SIG-M5 treated with dmso at 0.1 percent for 504 hours (cell line): ENCODE measurements at regions not wholly inside any gene's neighbourhood (a gene's known extent, or its start where the extent isn't known, plus 50 kb on each side); places are given as distances from the start of the nearest gene placed in this dataset.

ENCODE experiments used
- DNase-seq: peaks from one replicate; lab custom pipeline; 2025; ENCODE audit not compliant: unreplicated experiment; lab: John Stamatoyannopoulos, UW

DNA sequence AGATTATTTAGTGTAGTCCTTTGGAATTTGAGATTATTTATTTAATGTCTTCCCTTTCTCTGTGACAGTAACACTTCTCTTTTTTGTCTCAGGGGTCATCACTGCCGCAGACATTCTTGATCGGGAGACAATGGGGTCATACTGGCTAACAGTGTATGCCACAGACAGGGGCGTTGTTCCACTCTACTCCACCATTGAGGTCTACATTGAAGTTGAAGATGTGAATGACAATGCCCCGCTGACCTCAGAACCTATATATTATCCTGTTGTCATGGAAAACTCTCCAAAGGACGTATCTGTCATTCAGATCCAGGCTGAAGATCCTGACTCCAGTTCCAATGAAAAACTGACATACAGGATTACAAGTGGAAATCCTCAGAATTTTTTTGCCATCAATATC, 299.9 kb downstream of the FAT3 start:
- no peak for DNase-seq

DNA sequence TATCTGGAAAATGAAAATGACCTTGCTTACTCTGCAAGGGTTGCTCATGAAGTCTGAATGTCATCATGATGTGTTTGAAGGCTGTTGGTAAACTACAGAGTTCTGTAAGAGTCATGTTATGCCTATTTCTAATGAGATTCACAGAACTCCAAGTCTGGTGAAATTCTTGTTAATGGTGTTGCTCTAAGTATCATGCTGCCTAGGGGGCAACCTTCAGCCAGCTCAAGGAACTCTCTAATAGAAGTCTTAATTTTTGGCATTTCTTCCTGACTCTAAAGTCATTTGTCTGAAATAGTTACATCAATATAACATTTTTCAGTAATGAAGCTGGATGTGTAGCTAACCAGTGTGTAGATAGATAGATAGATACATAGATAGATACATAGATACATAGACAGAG, 302.8 kb downstream of the FAT3 start:
- DNase-seq: no peak

DNA sequence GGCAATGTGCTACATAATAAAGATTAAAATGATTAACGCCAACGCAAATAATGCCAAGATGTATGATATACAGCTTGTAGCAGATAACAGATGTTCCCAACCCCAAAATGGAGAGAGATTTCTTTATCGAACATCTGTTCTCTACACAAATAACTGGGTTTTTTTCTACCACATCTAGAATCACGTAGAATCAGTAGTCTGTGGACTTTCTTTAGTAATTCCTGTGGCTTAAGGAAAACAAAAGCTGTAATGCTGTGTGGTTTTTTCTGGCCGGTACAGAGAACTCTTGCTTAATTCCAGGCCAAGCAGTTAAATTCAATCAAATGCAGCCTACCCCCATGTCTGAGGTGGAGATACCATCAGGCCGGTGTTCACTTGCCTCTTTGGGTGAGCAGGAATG, 303.4 kb downstream of the FAT3 start:
- DNase-seq: no peak

DNA sequence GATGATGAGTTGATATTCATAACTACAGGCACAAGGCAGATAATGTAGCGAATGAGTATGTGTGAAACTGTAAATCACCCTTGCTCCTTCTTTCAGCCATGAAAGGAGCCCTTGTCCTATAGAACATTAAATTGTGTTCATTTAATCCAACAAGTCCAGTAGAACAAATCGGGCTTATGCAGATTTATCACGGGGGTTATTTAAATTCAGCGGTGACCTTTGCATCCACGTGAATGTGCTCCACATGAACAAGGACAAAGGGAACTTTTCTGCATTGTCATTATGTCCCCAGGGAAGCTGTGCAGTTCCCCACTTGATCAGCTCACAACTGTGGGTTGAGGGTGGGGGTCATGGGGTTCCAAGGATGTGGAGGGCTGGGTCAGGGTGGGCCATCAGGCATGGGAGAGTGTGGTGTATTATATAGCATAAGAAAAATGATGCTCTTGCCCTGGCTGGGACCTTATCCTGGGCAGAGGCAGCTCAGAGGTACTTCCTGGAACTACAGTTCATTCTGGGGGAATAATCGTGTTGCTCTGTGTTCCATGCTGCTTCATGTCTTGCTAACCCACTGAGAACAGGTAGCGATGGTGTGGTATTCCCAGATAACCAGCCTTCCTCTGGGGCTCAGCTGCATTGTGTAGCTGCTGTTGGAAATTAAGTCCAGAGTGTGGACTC, 306.6 kb downstream of the FAT3 start:
- DNase-seq: no peak

DNA sequence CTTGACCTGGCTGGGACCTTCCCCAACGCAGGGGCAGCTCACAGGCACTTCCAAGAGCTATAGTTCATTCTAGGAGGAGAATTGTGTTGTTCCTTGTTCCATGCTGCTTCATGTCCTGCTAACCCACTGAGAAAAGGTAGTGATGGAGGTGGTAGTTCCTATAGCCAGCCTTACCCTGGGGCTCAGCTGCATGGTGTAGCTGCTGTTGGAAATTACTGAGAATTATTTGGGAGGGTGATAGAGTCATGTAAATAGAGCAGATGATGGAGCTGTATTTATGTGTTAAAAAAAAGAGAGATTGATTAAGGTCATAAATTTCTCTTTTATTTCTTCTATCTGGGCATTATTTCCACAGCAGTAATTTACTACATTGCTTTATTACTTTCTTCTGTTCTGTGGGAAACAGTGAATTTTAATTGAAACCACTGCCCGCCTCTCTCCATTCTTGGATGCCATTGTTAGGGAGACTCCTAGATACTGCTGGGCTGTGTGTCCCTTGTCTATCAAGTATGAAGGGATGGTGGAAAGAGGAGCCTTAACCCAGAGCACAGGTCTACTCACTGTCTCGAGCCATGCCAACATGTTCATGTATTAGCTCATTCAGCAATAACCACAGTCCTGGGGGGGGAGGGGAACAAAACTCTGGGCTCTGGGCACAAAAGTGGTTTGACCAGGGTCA, 309.2 kb downstream of the FAT3 start:
- no peak for DNase-seq

DNA sequence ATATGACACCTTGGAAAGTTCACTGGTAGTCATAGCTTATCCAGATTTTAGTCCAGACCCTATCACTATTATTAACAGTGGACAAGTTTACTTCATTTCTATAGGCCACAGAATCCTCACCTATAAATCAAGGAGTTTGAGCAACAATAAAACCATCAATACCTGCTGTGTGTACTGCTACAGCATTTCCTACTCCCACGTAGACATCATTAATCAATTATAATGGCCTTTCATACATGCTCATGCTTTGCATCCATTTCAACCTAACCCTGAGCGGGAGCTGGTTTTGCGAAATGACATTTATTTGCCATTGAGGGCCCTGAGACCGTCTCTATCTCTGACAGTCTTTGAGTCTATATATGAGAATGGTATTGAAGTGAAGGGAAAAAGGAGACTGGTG, 312.3 kb downstream of the FAT3 start:
- no peak for DNase-seq

DNA sequence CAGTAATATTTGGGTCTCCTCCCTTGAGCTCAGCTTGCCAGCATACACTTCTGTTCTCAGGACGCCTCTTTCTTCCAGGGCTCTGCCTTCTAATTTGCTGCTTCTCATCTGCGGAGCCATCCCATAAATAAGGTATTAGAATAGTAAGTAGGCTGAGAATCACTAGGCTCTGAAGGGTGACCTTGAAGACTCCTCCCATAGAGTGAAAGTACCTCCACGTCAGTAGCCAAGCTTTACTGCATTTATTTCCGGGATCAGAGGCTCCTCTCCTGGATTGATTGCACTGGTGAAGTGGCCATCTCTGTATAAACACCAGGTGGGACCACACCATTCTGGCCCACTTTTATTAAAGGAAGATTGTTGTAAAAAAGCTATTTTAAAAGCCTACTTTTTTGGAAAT, 315.5 kb downstream of the FAT3 start:
- DNase-seq: no peak

DNA sequence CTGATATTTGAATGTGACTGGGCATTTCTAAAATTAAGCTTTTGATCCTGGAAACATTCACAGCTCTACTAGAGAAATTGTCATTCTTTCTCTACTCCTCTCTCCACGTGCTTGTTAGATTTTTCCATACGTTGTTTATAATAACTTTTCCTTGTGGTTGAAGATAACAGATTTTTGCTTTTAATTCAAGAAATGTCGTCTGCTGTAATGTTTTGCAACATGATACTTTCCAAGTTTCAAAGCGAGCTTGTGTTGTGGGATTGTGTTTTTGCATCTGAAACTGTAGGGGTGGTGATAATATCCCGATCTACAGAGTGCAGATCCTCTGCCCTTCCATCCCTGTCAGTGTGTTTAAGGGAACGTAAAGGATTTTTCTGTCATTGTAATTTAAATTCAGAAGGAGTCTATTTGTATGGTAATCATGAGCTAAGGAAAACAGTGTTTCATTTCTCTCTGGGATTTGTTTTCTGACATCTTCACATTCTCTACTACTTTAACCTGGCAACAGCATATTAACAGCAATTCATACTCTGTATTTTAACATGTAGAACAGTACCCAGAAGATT, 321.4 kb downstream of the FAT3 start:
- DNase-seq: no peak

DNA sequence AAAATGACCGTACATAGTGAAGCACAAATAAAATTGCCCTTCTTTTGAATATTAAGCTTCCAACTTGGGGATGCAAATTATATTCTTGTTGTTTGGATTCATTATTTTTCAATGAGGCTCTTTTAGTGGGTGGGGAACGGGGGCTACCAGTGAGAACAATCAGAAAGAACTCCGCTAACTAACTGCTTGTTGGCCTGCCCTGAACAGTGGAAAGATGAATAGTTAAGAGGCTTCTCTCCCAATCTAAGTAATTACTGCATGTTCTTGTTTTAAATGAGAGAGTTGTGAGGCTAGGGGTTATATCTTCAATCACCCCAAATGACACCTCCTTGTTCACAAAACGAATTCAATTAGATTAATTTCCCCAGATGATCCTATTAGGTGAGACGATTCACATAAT, 322.0 kb downstream of the FAT3 start:
- no peak for DNase-seq

DNA sequence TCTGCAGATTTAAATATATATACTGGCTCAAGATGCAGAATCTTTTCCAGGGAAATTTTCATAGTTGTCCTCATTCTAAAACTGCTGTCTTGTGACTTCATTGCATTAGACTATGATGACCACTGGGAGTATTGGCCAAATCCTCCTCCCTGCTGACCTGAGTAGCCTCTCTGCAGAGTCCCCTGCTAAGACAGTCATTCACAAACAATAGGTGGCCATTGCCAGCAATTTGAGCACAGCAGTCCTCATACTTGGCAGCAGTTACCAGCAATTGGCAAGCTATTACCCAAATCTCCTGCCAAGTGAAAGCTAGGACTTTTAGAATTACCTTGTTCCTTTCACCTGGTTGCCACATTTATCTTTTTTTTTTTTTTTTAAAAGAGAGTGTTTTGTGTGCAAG, 325.8 kb downstream of the FAT3 start:
- DNase-seq: no peak

DNA sequence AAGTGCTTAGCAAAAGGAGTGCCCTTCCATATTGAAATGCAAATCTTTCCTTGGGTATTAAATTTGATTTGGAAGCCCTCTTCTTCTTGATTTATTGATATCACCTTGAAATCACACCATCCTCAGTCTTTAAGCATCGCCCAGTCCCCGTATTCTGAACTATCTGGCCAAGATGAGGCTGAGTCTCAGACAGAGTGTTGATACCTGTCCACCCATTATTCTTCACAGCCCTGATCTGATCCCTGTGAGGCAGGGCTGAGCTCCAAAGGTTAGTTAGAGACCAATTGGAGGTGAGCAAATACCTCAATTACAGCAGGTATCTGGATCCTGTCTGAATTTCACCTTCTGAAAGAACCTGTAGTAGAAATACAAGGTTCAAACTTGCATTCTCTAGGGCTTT, 326.3 kb downstream of the FAT3 start:
- DNase-seq: no peak

DNA sequence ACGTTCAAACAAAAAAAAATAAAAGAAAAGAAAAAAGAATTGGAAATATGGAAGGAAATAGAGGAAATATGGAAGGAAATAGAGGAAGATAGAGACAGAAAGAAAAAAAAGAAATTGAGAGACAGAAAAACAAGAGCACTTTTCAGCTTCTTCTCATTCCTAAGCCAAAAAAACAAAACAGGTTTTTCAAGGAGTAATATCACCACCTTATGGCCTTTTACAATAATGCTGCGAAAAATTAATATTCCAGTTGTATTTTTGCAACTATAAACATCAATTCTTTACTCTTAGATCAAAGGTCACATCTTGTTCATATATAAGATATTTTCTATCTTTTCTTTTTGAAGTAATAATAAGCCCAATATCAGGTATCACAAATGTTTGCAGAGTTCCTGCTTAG, 328.3 kb downstream of the FAT3 start:
- no peak for DNase-seq

DNA sequence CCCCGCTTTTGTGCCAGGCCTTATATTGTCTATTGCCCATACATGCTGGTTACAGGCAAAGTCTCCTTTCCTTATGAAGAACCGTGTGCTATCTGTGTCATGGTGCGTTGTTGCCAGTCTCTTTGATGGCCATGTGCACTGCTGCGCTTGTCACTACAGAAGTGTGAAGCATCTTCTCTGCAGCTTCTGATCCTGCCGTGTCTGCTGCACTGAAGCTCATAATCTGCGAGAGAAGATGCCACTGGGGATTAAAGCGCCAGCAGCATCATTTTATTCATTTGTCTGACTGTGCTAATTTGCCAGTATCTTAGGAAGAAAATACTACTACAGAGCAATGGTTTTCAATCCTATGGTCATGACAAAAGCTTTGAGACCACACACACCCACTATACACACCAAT, 330.1 kb downstream of the FAT3 start:
- DNase-seq: no peak

DNA sequence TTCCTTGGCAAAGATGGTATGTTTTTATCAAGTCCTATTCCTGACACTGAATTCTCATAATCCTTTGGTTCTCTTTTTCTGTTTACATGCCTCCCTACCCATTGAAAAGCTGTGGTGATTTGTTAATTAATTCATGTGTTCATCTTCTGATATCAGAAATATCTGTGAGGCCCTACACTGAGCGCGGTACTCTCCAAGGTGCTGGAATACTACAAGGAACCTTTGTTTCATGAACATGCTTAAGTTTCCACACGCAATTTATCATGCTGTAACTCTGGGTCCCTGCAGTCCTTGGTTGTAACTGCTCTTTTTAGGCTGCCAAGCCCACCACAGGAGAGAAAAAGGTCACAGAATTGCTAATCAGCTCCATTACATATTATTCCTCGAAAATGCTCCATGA, 331.8 kb downstream of the FAT3 start:
- no peak for DNase-seq

DNA sequence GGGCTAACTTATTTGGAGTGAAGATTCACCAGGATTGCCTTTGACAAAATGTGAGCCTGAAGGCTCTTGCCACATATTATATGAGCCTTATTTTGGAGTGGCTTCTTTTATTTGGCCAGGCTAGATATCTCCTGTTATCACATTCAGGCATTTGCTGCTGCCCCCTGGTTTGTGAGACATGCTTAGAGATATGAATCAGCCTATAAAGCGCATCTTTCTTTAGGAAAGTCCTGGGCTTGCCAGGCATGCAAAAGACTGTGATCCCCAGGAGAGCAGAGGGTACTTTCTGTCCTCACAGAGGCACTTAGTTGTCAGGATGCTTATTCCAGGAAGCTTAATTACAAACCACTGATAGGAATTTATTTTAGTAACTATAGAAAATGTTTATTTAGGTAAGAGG, 333.3 kb downstream of the FAT3 start:
- DNase-seq: no peak

DNA sequence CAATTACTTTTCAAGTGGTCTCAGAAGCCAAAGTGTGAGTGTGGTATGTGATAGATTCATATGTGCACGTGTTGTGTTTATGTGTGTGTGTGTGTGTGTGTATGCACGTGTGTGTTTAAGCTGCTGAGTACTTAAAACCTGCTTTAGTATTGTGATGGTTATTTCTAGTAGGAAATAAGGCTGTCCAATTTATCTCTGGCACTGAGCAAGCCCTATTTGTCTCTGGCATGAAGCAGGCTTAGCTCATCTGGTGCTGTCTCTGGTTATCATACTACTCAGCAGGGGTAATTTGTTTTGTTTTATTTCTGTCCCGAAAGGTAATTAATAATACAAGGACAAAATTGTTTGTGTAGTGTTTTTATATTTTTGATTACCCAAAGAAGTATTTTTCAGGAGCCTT, 333.7 kb downstream of the FAT3 start:
- DNase-seq: no peak

DNA sequence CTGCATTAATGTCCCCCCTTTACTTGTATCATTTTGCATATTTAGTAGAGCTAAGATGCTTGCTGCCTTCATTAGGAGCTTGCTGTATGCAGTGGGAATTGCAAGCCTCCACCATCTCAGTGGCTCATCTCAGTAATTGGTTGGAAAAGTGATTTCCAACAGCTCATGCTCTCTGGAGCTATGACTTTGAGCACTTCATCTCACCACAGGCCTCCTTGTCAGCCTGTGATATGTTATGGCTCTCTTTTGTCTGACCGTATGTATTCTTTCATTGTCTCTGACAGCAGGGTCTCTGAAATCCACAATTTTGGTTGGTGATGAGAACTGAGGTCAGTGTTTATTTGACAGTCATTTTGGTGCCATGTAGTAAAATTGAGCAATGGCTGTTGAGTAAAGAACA, 345.1 kb downstream of the FAT3 start:
- no peak for DNase-seq

DNA sequence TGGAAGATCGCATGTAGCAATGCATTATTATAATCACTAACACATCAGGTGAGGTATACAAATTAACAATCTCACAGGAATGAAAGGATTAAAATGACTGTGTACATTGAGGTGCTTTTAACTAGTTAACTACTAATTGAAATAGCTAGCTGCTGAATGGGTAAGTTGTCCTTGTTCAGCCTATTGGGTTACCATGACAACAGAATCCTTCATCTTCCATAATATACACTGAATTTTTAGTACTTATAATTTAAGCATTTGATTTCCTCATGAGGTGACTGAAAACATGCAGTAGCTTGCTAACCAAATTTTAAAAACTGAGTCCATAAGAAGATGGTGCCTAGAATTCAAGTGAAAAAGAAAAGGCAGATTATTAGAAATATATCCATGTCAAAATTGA, 347.9 kb downstream of the FAT3 start:
- no peak for DNase-seq

DNA sequence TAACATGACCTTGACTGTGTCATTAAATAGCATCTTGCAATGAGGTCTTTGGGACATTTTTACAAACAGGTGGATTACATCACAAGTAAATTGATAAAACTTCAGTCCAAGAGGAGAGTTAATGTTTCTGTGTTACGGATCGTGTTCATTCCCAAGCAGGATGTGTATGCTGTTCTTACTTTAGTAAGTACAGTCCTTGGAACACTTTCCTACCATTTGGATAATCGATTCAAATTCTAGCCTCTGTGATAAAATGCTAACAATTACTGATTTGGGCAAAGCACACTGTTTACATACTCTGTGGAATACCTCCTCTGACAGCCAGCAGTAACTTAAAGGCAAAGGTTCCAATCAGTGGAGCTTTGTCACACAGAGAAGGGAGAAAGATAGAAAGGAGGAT, 351.7 kb downstream of the FAT3 start:
- DNase-seq: no peak

DNA sequence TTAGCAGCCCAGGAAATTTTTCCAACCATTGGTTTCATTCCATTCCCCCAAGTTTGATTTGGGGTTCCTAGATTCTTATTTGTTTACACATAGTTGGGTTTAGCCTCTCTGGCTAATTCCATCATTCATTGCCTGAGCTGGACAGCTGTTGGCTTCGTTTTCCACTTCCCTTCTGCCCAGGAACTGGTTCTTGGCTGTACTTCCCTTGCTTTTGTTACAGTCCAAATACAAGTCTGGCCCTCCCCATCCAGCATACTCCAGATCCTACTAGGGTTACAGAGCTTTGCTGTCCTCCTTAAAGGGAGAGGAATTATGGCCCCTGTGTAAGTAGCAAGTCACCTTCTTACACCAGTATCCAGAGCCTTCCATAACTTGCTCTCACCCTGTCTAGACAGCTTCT, 356.3 kb downstream of the FAT3 start:
- no peak for DNase-seq

DNA sequence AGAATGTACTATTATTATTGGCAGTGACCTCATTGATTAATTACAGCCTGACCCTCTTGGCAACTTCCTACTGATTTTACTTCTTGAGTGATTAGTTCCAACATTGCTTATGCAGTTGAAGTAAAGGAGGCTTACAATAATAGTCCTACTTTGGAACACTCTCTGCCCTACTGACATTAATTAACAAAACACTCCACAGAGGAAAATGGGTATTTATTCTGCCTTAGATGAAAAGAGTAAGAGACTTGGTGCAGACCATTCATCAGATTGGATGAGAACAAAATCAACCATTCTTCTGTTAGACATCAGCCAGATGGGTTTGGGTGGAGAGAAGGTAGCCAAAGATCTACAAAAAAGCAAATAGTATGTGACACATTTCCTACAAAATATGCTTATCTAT, 363.8 kb downstream of the FAT3 start:
- no peak for DNase-seq

DNA sequence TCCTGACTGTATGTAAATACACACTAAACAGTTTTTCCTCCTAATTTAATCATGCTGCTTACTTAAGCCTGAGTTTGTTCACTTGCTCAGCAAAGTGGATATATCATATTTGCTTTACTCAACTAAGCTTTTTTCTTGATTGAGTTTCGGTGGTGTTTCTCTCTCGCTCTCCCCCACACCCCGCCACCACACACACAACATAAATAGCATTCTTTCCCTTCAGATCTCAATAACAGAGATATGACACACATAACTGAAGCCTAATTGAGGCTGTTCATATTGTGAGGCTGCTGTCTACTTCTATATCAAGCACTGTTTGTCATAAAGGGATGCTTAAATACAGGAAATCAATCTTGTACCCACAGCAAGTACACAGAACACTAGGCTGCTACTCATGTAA, 364.9 kb downstream of the FAT3 start:
- no peak for DNase-seq

DNA sequence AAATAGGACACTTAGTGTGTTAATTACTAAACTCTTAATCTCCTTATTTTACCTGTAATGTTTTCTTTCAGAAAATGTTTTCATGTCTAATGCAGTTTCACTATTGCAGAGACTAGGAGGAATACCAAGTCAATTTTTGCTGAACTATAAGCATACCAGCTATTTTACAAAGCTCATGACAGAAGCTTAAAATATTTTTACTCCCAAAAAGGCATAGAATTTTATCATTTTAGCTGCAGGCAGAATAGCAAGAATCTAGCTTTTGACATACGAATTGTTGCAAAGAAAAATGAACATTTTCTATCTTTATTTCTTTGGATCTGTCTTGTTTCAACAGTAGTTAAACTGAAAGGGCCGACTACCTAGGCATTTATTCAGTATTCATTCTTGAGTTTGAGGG, 366.9 kb downstream of the FAT3 start:
- DNase-seq: no peak
